Fibroblast of villous mesenchyme (primary cell): ENCODE measurements at regions not wholly inside any gene's neighbourhood (a gene's known extent, or its start where the extent isn't known, plus 50 kb on each side); places are given as distances from the start of the nearest gene placed in this dataset.
A peak's percentile ranks its signal among the peaks of the same experiment; 100 is the strongest.

ENCODE experiments used
- DNase-seq: peaks from one replicate; pipeline ENCODE4 v3.0.0-alpha.2; 2010; ENCODE audit warnings: low read depth
- H3K4me3 ChIP-seq: 2 replicates; pipeline ENCODE4 v1.5.1; 2011; ENCODE audit warnings: low read depth, mild to moderate bottlenecking, low read length
- CTCF ChIP-seq: IDR thresholded peaks from 2 replicates; pipeline ENCODE4 v1.5.1; 2012; ENCODE audit warnings: low read depth, mild to moderate bottlenecking, low read length; ENCODE audit not compliant: insufficient read depth

DNA sequence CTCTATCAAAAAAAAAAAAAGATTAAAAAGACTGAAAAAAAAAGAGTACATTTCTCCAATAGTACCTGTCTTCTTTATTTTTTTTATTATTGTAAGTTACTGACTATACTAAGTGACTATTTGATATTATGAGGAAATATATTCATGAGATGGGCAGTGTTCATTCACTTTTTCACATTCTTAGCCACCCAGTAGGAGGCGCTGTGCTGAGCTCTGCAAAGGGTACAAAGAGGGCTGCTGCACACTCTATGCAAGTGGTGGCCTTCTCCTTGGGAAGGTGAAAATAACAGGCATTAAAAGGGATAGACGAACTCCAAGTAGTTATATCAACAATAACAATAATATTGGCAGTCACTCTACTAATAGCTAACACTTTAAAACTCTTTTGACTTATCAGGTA is 1034.9 kb upstream of the FANCL start:
- peak; percentile 23 for TF ChIP-seq CTCF
- H3K4me3 ChIP-seq = no peak overlapping the region
- DNase-seq = no peak

- TF ChIP-seq CTCF = no peak
- DNase-seq = no peak
- no peak overlapping the region for H3K4me3 ChIP-seq
Measured at GRCh38 chr2:59266453-59266852, 1025.3 kb upstream of the FANCL start.

- no peak for TF ChIP-seq CTCF
- DNase-seq = no peak
- H3K4me3 ChIP-seq = no peak overlapping the region
Measured at GRCh38 chr2:59259913-59260312, 1018.8 kb upstream of the FANCL start.

GRCh38 chr2:59256290-59256689 is 1015.2 kb upstream of the FANCL start:
- no peak overlapping the region for H3K4me3 ChIP-seq
- no peak for TF ChIP-seq CTCF
- no peak for DNase-seq

DNA sequence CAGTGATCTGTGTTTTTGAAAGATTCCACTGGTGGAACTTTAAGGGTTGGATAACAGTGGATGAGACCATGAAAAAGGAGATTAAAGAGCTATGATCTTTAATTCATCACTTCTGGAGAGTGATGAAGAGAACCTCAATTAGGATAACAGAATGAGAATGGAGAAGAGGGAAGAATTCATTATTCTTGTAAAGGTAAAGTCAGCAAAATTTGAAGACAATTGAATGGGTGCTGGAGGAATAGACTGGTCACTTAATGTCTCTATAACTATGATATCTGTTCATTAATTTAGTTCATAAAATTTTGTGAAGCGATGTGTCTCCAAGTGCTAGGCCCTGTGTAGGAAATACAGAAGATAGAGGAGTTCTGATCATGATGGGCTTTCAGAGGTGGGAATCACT is 1013.2 kb upstream of the FANCL start:
- no peak overlapping the region for H3K4me3 ChIP-seq
- no peak for DNase-seq
- no peak for TF ChIP-seq CTCF

GRCh38 chr2:59250307-59250677 is 1009.2 kb upstream of the FANCL start:
- TF ChIP-seq CTCF = no peak
- no peak overlapping the region for H3K4me3 ChIP-seq
- DNase-seq = no peak

GRCh38 chr2:59249441-59250306 is 1008.5 kb upstream of the FANCL start:
- H3K4me3 ChIP-seq = no peak overlapping the region
- DNase-seq = no peak

More at GRCh38 chr2:59249441-59250306, 1008.5 kb upstream of the FANCL start:
- no peak for TF ChIP-seq CTCF
